HAP-1 (cell line): ENCODE measurements at regions not wholly inside any gene's neighbourhood (a gene's known extent, or its start where the extent isn't known, plus 50 kb on each side); places are given as distances from the start of the nearest gene placed in this dataset.

Experiments used
- DNase-seq, 2 experiments: peaks; one replicate each; pipeline ENCODE4 v3.0.0-alpha.2; 2016 to 2020; ENCODE audit warnings: low spot score in 2 of 2
- H3K27me3 ChIP-seq: fragments of 250-450 bp; sonication (Bioruptor Pico); 2 replicates; pipeline ENCODE4 v1.5.1; 2020; ENCODE audit warnings: low read depth, mild to moderate bottlenecking, moderate library complexity
- H3K36me3 ChIP-seq: fragments of 250-450 bp; sonication (Bioruptor Pico); replicated peaks from 2 replicates; pipeline ENCODE4 v1.5.1; 2020; ENCODE audit warnings: mild to moderate bottlenecking
- H3K4me1 ChIP-seq: fragments of 250-450 bp; sonication (Bioruptor Pico); 2 replicates; pipeline ENCODE4 v1.5.1; 2020; ENCODE audit warnings: mild to moderate bottlenecking
- H3K4me3 ChIP-seq: fragments of 250-450 bp; sonication (Bioruptor Pico); 2 replicates; pipeline ENCODE4 v1.5.1; 2020; ENCODE audit warnings: mild to moderate bottlenecking, moderate library complexity
- H3K9me3 ChIP-seq: fragments of 250-450 bp; sonication (Bioruptor Pico); 2 replicates; pipeline ENCODE4 v1.5.1; 2020; ENCODE audit warnings: mild to moderate bottlenecking, moderate library complexity
- in situ Hi-C: fragments of 300-500 bp; cut with MboI; formaldehyde crosslinking; loops from 3 replicates; pipeline ENCODE4 v1.14.3; 2020; ENCODE audit warnings: low sequenced_read_pairs, inconsistent platforms, mixed read lengths

GRCh38 chr16:79734721-79735120 lies 134.2 kb upstream of the MAF start:
- in situ Hi-C loops = no loop called here
- H3K27me3 ChIP-seq = no peaks in the 10 kb centered on the region
- H3K4me3 ChIP-seq = no peak overlapping the region
- no peaks in the 10 kb centered on the region for H3K9me3 ChIP-seq
- H3K36me3 ChIP-seq = no peaks in the 10 kb centered on the region
- DNase-seq = no peak
- peaks cover 2% of the 10 kb centered on the region for H3K4me1 ChIP-seq

GRCh38 chr16:79728923-79729240 lies 128.3 kb upstream of the MAF start:
- Histone ChIP-seq H3K4me1 (peaks cover 27% of the 10 kb centered on the region), H3K27me3 (no peaks in the 10 kb centered on the region), H3K4me3 (no peak overlapping the region), H3K9me3 (no peaks in the 10 kb centered on the region), H3K36me3 (no peaks in the 10 kb centered on the region)
- DNase-seq = peak in 1 of 2 experiments; percentile 97
- in situ Hi-C loops = no loop called here

GRCh38 chr16:79728048-79728922 lies 127.7 kb upstream of the MAF start:
- H3K27me3 ChIP-seq = no peaks in the 10 kb centered on the region
- DNase-seq = peak; percentile 60 to 80
- H3K4me1 ChIP-seq = peaks cover 33% of the 10 kb centered on the region
- no peaks in the 10 kb centered on the region for H3K9me3 ChIP-seq
- in situ Hi-C loops = no loop called here
- H3K4me3 ChIP-seq = no peak overlapping the region
- H3K36me3 ChIP-seq = no peaks in the 10 kb centered on the region

- peaks cover 33% of the 10 kb centered on the region for H3K4me1 ChIP-seq
- no peak for DNase-seq
- H3K9me3 ChIP-seq = no peaks in the 10 kb centered on the region
- H3K4me3 ChIP-seq = no peak overlapping the region
- in situ Hi-C loops = no loop called here
- no peaks in the 10 kb centered on the region for H3K27me3 ChIP-seq
- H3K36me3 ChIP-seq = no peaks in the 10 kb centered on the region
Observed at GRCh38 chr16:79726902-79727301, 126.4 kb upstream of the MAF start.

GRCh38 chr16:79725051-79725450 lies 124.5 kb upstream of the MAF start:
- in situ Hi-C loops = no loop called here
- no peaks in the 10 kb centered on the region for H3K9me3 ChIP-seq

GRCh38 chr16:79723583-79724168 lies 123.1 kb upstream of the MAF start:
- Histone ChIP-seq H3K4me1 (peaks cover 24% of the 10 kb centered on the region), H3K36me3 (no peaks in the 10 kb centered on the region), H3K27me3 (no peaks in the 10 kb centered on the region), H3K4me3 (no peak overlapping the region), H3K9me3 (no peaks in the 10 kb centered on the region)
- DNase-seq = peak; percentile 41 to 48
- in situ Hi-C loops = no loop called here

More at GRCh38 chr16:79725051-79725450, 124.5 kb upstream of the MAF start:
- no peaks in the 10 kb centered on the region for H3K27me3 ChIP-seq
- no peaks in the 10 kb centered on the region for H3K36me3 ChIP-seq
- no peak overlapping the region for H3K4me3 ChIP-seq
- DNase-seq = no peak
- H3K4me1 ChIP-seq = peaks cover 33% of the 10 kb centered on the region

- in situ Hi-C loops = no loop called here
- peaks cover 20% of the 10 kb centered on the region for H3K4me1 ChIP-seq
- no peaks in the 10 kb centered on the region for H3K27me3 ChIP-seq
- no peak for DNase-seq
- no peaks in the 10 kb centered on the region for H3K36me3 ChIP-seq
- H3K9me3 ChIP-seq = no peaks in the 10 kb centered on the region
- no peak overlapping the region for H3K4me3 ChIP-seq
Observed at GRCh38 chr16:79721270-79721669, 120.7 kb upstream of the MAF start.

GRCh38 chr16:79717333-79718137 lies 117.0 kb upstream of the MAF start:
- in situ Hi-C loops = no loop called here
- no peak overlapping the region for H3K4me3 ChIP-seq
- H3K36me3 ChIP-seq = no peaks in the 10 kb centered on the region
- no peaks in the 10 kb centered on the region for H3K27me3 ChIP-seq
- H3K4me1 ChIP-seq = peaks cover 8% of the 10 kb centered on the region
- DNase-seq = peak; percentile 5 to 18
- H3K9me3 ChIP-seq = no peaks in the 10 kb centered on the region

- no peaks in the 10 kb centered on the region for H3K36me3 ChIP-seq
- no peaks in the 10 kb centered on the region for H3K9me3 ChIP-seq
- no peak for DNase-seq
- H3K4me3 ChIP-seq = no peak overlapping the region
- in situ Hi-C loops = no loop called here
- peaks cover 8% of the 10 kb centered on the region for H3K4me1 ChIP-seq
- no peaks in the 10 kb centered on the region for H3K27me3 ChIP-seq
Observed at GRCh38 chr16:79716645-79717332, 116.3 kb upstream of the MAF start.

- no peak for DNase-seq
- H3K27me3 ChIP-seq = no peaks in the 10 kb centered on the region
- in situ Hi-C loops = no loop called here
Observed at GRCh38 chr16:79715061-79715460, 114.5 kb upstream of the MAF start.

GRCh38 chr16:79714440-79714839 lies 113.9 kb upstream of the MAF start:
- Histone ChIP-seq H3K36me3 (no peaks in the 10 kb centered on the region), H3K4me3 (no peak overlapping the region), H3K4me1 (peaks cover 8% of the 10 kb centered on the region), H3K27me3 (no peaks in the 10 kb centered on the region), H3K9me3 (no peaks in the 10 kb centered on the region)
- in situ Hi-C loops = no loop called here
- DNase-seq = no peak

More at GRCh38 chr16:79715061-79715460, 114.5 kb upstream of the MAF start:
- Histone ChIP-seq H3K4me1 (peaks cover 8% of the 10 kb centered on the region), H3K36me3 (no peaks in the 10 kb centered on the region), H3K9me3 (no peaks in the 10 kb centered on the region), H3K4me3 (no peak overlapping the region)

- Histone ChIP-seq H3K27me3 (no peaks in the 10 kb centered on the region), H3K4me3 (no peak overlapping the region)
- in situ Hi-C loops = no loop called here
Observed at GRCh38 chr16:79713609-79714309, 113.2 kb upstream of the MAF start.

GRCh38 chr16:79712276-79712675 lies 111.7 kb upstream of the MAF start:
- DNase-seq = no peak
- Histone ChIP-seq H3K27me3 (no peaks in the 10 kb centered on the region), H3K36me3 (no peaks in the 10 kb centered on the region), H3K4me3 (no peak overlapping the region), H3K4me1 (peaks cover 1% of the 10 kb centered on the region), H3K9me3 (no peaks in the 10 kb centered on the region)
- in situ Hi-C loops = no loop called here

More at GRCh38 chr16:79713609-79714309, 113.2 kb upstream of the MAF start:
- Histone ChIP-seq H3K9me3 (no peaks in the 10 kb centered on the region), H3K36me3 (no peaks in the 10 kb centered on the region), H3K4me1 (peaks cover 8% of the 10 kb centered on the region)
- no peak for DNase-seq
